DMS 273 treated with DMSO at 0.1 percent for 48 hours (cell line): ENCODE measurements at regions not wholly inside any gene's neighbourhood (a gene's known extent, or its start where the extent isn't known, plus 50 kb on each side); places are given as distances from the start of the nearest gene placed in this dataset.

Experiments used
- DNase-seq: peaks from one replicate; lab custom pipeline; 2025; lab: John Stamatoyannopoulos, UW

DNA sequence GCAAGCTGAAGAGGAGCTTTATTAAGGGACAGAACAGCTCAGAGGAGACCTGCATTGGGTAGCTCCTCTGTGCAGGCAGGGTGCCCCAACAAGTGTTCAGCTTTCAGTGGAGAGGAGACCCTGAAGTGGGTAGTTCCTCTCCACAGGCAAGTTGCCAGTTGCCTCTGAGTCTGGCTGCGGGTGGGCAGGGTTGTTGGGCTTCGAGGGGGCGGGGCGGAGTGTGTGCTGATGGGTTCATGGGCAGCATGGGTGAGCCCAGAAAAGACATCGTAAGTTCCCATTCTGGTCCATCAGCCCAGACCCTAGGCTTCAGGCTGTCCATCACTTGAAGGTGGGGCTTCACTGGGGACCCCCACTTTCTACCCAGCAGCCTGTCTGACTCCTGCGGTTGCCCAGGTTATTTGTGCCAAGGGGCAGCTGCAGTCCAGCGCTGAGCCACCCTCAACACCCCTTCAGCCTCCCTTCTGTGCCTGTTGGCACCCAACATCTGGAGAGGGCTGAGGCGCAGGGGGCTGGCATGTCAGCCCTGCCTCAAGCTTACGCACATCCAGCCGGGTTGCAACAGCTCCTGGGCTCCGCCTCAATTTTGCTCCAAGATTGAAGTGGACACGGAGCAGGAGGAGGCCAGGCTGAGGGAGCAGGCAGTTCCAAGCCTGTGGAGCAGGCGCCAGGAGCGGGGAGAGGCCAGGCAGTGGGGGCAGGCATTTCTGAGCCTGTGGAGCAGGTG is 350.5 kb upstream of the PCDH20 start:
- DNase-seq, result no peak

DNA sequence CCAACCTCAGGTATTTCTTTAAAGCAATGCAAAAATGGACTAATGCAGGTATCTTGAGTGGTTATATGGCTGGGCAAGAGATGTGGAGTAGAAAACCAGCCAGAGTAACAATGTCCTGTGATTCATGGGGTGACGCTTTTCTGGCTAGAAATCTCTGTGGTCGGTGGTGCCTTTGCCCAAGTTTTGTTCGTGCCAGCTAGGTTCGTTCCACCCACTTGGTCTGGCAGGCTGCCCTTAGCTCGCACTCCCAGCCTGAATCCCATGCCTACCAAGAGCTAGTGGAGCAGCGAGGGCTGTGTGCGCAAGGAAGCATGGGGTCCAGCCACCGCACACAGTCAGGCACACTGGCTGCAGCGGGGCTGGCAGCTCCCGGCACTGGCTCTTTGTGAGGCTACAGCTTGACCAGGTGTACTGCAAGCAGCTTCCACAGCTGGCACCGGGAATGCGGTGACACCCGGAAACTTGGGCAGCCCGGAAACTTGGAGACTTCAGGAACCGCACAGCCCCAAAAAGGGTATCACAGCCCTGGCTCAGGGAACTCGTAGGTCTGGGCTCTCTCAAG is 349.6 kb upstream of the PCDH20 start:
- no peak for DNase-seq

DNA sequence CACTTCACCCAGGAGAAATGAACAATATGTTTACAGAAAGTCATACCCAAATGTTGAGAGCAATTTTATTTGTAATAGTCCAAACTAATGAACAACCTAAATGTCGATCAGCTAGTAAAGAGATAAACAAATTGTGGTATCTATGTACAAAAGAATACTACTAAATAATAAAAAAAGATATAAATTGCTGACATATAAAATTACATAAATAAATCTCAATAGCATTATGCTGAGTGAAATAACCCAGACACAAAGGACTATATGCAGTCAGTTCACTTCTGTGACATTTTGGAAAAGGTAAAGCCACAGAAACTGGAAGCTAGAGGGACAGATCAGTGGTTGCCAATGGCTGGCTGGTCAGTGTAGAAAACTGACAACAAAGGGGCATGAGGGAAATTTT is 346.0 kb upstream of the PCDH20 start:
- no peak for DNase-seq

DNA sequence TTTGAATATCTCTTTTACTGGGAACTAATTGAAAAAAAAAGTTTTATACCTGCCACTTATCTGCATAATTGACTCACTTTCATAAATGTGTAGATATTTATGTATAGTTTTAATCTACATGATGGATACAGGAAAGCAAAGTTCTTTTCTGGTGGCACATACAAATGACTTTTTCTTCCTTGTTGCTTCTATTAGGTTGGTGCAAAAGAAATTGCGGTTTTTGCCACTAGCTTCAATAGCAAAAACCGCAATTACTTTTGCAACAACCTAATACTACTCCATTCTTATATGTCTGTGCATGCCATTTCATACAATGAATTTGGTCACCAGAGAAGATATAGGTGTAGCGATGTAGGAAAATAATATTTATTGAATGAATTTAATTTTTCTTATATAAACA is 344.5 kb upstream of the PCDH20 start:
- DNase-seq, result no peak

DNA sequence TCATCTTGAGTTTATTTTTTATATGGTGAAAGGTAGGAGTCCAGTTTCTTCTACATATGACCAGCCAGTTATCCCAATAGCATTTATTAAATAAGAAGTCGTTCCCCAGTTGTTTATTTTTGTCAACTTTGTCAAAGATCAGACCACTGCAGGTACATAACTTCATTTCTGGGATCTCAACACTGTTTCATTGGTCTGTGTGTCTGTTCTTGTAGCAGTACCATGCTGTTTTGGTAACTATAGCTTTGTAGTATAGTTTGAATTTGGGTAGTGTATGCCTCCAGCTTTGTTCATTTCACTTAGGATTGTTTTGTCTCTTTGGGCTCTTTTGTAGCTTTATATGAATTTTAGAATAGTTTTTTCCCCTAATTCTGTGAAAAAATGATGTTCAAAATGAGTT is 340.4 kb upstream of the PCDH20 start:
- DNase-seq, result no peak

DNA sequence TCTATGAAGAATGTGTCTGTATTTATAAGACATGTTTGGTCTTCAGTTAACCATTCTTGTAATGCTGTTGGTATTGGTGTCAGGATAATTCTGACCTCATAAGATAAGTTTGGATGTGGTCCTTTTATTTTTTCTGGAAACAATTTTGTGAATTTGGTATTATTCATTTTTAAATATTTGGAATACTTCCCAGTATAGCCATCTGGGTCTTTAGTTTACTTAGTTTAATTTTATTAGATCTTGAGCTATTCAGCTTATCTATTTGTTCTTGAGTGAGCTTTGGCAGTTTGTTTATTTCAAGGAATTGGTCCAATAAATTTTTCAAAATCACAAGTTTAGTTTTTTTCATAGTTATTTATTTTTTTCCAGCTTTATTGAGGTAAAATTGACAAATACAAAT is 335.4 kb upstream of the PCDH20 start:
- no peak for DNase-seq

DNA sequence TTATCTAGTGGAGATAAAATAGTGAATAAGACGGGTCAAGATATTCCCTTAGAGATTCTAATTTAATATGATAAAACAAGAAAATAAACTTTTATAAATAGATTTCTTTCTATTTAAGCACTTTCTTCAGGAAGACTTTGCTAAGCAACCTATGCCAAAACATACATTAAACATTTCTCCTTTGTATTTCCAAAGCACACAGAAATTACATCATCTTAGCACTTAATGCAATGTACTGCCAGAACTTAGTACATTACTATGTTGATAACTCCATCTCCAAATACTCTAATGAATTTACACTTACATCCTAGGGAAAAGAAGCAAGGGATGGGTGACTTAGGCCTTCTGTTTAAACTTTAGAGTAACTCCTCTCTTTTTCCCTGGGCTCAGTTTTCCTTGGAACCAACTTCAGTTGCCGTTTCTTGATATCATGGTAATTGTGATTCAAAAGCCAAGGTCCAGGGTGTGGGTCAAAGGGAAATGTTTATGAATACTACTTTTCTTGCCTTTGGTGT is 322.6 kb upstream of the PCDH20 start:
- no peak for DNase-seq

DNA sequence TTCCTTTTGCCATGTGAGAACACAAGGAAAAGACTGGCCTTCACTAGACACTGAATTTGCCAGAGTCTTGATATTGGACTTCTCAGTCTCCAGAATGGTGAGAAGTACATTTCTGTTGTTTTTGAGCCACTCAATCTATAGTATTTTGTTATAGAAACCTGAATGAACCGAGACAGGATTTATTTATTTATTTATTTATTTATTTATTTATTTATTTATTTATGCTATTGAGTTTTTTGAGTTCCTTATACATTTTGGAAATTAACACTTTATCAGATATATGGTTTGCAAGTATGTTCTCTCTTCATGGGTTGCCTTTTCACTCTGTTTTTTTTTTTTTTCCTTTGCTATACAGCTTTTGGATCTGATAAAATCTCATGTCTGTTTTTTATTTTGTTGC is 319.0 kb upstream of the PCDH20 start:
- no peak for DNase-seq

DNA sequence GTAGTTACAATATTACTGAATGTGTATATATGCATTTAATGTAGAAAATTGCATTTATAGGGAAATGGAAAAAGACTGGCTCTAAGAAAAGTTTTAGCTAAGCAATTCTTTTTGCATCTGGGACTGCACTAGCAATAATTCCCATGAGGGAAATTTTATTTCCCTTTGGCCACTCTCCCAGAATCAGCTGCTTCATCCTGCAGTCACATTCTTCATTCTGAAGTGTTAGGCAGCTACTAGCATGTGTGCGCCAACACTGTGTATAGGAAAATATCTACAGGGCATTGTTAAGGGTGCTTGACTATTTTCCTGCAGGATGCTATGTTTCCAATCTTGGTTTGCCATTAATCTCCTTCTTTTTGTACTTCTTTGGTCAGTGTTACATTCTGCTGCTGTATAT is 312.8 kb upstream of the PCDH20 start:
- no peak for DNase-seq

DNA sequence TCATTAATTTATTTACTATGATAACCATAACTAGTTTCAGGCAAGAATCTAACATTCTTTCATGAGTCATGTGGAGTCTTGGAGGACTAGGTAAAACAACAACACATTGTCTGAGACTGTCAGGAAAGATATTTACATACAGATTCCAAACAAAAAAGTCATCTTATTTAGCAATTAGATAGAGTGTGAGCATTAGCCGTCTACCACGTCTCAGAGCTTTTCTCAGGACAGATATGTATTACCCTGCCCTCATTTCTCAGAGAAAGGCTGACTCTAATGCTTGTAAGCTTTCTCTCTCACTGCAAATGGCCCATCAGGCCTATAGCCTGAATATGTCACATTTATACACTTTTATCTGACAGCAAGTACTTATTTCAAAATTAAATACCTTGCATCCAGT is 312.1 kb upstream of the PCDH20 start:
- DNase-seq, result no peak

DNA sequence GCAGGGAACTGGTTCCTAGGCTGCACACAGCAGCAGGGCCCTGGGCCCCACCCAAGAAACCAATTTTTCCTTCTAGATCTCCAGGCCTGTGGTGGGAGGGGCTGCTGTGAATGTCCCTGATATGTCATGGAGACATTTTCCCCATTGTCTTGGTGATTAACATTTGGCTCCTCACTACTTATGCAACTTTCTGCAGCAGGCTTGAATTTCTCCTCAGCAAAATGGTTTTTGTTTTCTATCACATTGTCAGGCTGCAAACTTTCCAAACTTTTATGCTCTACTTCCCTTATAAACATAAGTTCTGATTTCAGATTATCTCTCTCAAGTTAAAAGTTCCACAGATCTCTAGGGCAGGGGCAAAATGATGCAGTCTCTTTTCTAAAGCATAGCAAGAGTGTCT is 310.2 kb upstream of the PCDH20 start:
- no peak for DNase-seq

DNA sequence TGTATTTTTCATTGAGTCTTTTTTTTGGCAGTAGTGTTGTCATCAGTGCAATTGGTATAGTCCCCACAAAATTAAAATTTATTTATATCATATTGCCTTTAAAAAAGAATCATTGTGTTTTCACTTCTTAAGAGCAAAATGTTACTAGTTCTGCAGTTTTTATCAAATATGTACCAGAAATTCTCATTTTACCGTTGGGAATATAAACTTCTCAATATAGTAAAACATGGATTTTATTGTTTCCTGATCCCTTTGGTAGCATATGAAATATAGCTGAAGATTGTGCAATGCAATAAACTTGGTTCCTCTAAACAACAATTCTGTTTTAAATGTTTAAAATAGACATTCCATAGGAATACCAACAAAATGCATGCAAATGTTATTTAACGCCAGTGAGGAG is 306.5 kb upstream of the PCDH20 start:
- no peak for DNase-seq

DNA sequence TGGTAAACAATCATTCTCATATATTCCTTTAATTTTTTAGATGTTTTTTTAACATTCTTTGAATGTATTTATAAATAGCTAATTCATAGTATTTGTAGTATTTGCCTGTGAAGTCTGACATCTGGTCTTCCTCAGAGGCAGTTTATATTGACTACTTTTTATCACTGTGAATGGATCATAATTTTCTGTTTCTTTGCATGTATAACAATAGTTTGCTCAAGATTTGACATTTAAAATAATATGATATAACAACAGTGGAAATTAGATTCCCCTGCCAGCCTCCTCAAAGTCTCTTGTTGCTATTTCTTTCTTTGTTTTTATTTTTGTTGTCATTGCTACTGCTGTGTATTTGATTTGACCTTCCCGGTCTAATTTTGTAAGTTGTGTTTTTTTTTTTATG is 297.0 kb upstream of the PCDH20 start:
- DNase-seq, result no peak

DNA sequence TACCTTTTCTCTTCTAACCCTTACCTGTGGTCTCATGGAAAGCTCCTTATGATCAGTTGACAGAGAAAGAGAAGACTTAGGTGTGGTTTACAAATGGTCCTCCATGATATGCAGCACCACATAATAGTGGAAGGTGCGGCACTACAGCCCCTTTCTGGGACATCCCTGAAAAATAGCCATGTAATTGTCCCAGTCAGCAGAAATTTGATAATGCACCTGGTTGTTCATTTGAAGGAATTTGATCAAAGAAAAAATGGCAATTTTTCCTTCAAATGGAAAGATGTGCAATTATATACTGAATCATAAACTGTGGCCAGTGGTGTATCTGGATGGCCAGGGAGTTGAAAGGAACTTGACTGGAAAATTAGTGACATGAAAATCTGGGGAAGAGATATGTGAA is 293.6 kb upstream of the PCDH20 start:
- no peak for DNase-seq

DNA sequence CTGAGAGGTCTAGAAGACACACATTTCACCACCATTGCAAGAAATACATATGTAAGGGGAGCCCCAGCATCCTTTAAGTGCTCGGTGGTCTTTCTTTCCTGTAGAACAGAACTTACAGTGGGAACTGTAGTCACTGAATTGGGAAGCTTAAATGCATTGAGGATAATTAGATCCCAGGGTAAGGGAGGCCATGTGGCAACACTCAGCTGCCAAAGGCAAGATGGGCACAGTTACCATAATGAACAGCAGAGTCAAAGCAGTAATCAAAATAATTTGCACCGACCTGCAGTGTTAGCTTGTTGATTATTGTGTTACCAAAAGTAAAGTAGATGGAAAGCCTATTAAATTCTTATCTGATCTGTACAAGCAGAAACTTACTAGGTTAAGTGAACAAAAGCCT is 291.2 kb upstream of the PCDH20 start:
- no peak for DNase-seq

DNA sequence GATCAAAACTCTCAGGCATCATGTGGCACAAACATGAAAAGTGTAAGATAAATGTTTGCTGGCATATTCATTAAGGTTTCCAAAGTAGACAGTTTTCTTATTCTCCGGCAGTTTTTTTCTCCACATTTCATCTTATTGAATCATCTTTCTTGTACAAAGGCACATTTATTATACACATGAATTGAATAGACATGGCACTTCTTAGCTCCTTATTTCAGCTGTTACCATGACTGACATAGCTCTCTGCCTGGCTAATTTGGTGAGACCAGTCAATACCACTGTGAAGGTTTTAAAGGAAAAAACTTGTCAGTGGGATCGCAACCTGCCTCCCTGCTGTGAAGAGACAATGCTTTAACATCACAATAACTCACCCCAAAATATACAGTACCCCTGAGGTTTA is 285.0 kb upstream of the PCDH20 start:
- no peak for DNase-seq

DNA sequence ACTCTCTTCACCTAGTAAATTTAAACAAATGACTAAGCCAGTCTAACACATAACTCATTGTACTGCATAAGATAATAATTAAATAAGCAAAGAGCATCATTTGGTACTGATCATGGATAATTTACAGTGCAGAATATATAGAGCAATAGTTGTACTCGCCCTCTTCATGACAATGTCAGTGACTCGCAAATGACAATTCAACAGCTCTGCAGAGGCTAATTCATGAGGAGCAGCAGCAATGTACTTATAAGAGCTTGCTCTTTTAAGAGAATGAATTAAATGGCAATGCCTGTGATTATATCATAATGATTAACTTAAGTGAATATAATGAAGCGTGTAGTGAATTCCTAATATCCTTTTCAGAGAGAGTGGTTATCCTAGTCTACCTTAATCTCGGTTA is 284.5 kb upstream of the PCDH20 start:
- no peak for DNase-seq

DNA sequence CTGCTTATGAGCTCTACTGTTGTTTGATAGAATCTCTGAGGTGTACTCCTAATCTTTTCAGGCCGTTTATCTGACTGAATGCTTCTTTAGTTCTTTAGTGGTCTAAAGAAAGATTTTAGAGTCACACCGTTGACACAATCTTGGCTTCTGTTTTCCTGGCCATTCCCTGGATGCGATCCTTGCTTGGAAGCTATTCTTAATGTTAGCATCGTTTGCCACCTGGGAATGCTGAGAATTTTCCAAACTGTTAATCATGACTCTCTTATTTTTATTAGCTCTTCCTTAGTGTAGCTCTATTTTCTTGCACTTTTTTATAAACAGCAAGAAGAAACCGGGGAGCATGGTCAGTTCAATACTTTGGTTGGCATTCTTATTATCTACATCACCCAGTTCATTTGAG is 281.0 kb upstream of the PCDH20 start:
- DNase-seq, result no peak

DNA sequence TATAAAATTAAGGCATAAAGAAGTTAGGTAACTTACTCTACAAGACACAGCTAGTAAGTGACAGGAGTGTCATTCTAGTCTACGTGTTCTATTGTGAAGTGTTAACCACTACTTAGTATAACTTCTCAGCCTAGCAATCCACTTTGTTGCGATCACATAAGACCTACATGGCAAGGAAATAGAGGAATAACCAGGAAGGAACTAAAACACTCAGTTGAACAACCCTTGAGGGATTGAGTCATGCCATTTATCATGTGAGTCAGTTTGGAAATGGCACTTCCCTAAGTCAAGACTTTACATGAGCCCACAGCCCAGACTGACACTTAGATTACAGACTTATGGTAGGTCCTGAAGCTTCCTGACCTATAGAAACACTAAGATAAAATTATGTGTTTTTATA is 279.5 kb upstream of the PCDH20 start:
- no peak for DNase-seq

DNA sequence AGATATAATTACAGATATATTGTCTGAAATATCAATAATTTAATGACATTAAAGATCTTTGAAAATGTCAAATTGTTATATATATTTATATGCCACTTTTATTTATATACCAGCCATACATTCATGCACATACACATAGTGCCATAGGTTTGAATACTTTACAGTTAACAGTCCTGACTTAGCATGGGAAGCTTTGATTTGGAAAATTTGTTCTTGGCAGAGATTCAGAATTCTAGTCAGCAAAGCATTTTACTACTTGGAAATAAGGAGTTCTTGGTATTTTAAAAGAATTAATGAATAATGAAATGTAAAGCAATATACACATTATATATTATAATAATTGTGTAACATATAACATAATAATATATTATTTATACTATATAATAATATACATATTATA is 277.0 kb upstream of the PCDH20 start:
- no peak for DNase-seq

DNA sequence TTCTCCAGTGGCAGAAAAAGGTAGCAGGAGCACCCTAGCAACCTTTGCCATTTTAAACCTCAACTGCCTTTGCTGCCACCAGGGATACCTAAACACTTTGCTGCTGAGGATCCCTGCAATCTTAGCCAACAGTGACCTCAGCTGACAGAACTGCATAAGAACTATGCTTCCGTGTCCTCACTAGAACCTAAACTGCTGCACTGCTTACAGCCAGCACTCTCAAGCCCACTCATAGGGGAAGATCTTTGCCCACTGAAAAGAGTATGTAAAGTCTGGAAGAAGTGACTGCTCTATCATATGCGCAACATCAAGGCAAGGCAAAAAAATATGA is 270.0 kb upstream of the PCDH20 start:
- no peak for DNase-seq

DNA sequence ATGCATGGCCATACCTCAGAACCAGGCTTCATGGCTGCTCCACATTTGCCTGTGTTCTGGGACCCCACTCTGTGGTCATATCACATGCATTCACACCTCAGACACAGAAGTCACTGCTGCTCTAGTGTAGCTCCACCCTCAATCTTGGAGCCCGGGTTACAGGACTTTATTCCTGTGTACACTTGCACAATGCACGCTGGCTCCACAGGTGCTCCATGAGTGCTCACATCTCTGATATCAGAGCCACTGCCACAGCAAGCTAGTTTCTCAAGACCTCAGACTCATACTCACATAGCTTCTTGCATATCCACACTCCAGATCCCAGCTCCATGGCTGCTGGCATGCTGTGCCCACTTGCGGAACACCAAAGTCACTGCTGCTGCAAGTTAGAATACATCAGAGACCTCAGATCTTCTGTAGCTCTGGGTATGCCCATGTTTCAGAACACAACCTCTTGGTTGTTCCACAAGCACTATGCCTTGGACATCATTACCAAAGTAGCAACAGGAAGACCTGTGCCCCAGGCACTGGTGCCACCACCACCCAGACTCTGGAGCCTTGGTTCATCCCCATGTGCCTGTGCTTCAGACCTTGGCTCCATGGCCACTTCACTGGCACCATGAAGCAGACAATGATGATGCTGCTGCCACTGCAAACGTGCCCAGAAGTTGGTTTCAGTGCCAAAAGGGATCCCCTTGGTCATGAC is 269.5 kb upstream of the PCDH20 start:
- no peak for DNase-seq

DNA sequence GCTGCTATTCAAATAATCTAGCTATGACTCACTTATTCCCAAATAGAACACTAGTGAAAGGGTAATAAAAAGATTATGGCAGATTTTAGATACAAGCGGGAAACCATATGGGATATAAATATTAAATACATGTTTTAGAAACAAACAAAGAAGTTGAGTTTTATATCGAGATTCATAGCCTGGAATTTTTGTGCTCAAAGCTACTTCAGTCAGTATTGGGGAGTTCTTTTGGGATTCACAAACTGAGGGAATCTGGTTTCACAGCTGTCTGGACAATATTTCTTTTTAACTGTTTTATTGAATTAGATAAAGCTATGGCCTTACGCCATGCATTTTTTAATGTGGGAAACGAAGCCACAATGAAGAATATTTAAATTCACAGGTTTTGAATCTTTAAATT is 257.1 kb upstream of the PCDH20 start:
- DNase-seq, result no peak
